Type B pancreatic cell (in vitro differentiated cells): ENCODE measurements at regions not wholly inside any gene's neighbourhood (a gene's known extent, or its start where the extent isn't known, plus 50 kb on each side); places are given as distances from the start of the nearest gene placed in this dataset.

Experiments used
- DNase-seq: peaks from one replicate; pipeline ENCODE4 v3.0.0; 2021; ENCODE audit warnings: mixed read lengths; ENCODE audit not compliant: unreplicated experiment; ENCODE audit errors: extremely low spot score
- H3K27ac Mint-ChIP-seq: 2 replicates; pipeline ENCODE4 v1.8.0; 2021; ENCODE audit warnings: mild to moderate bottlenecking, mixed read lengths
- H3K27me3 Mint-ChIP-seq: 2 replicates; pipeline ENCODE4 v1.8.0; 2021; ENCODE audit warnings: mixed read lengths
- H3K36me3 Mint-ChIP-seq: 2 replicates; pipeline ENCODE4 v1.8.0; 2021; ENCODE audit warnings: mixed read lengths
- H3K4me1 Mint-ChIP-seq: one replicate; pipeline ENCODE4 v1.8.0; 2021; ENCODE audit warnings: mixed read lengths; ENCODE audit not compliant: unreplicated experiment
- H3K4me3 Mint-ChIP-seq: 2 replicates; pipeline ENCODE4 v1.8.0; 2021; ENCODE audit warnings: mild to moderate bottlenecking, mixed read lengths
- H3K9me3 Mint-ChIP-seq: 2 replicates; pipeline ENCODE4 v1.8.0; 2021; ENCODE audit warnings: mixed read lengths
- CTCF ChIP-seq: fragments of 200-600 bp; sonication (generic); conservative IDR thresholded peaks from 2 replicates; pipeline ENCODE4 v1.5.0; 2021; ENCODE audit warnings: antibody characterized with exemption, mild to moderate bottlenecking

- Mint-ChIP-seq H3K27ac (no peak overlapping the region), H3K4me1 (peaks cover 5% of the 10 kb centered on the region), H3K9me3 (peaks cover 4% of the 10 kb centered on the region), H3K36me3 (no peaks in the 10 kb centered on the region), H3K27me3 (no peaks in the 10 kb centered on the region), H3K4me3 (no peak overlapping the region)
- no peak for DNase-seq
- no peak for TF ChIP-seq CTCF
Measured at GRCh38 chr1:80250573-80251168, 1244.1 kb upstream of the ADGRL4 start.

- no peaks in the 10 kb centered on the region for H3K36me3 Mint-ChIP-seq
- H3K27ac Mint-ChIP-seq: no peak overlapping the region
- no peak for TF ChIP-seq CTCF
- no peak for DNase-seq
- H3K9me3 Mint-ChIP-seq: peaks cover 4% of the 10 kb centered on the region
- H3K27me3 Mint-ChIP-seq: no peaks in the 10 kb centered on the region
- no peak overlapping the region for H3K4me3 Mint-ChIP-seq
- H3K4me1 Mint-ChIP-seq: peaks cover 5% of the 10 kb centered on the region
Measured at GRCh38 chr1:80249699-80250098, 1243.2 kb upstream of the ADGRL4 start.

GRCh38 chr1:80248886-80249285 lies 1242.4 kb upstream of the ADGRL4 start:
- H3K27me3 Mint-ChIP-seq: no peaks in the 10 kb centered on the region
- H3K4me1 Mint-ChIP-seq: peaks cover 5% of the 10 kb centered on the region
- H3K4me3 Mint-ChIP-seq: no peak overlapping the region
- peaks cover 4% of the 10 kb centered on the region for H3K9me3 Mint-ChIP-seq
- no peak for DNase-seq
- no peak for TF ChIP-seq CTCF
- H3K36me3 Mint-ChIP-seq: no peaks in the 10 kb centered on the region
- no peak overlapping the region for H3K27ac Mint-ChIP-seq

- peaks cover 4% of the 10 kb centered on the region for H3K9me3 Mint-ChIP-seq
- DNase-seq: no peak
- no peak overlapping the region for H3K4me3 Mint-ChIP-seq
- no peaks in the 10 kb centered on the region for H3K4me1 Mint-ChIP-seq
- H3K27ac Mint-ChIP-seq: no peak overlapping the region
- H3K36me3 Mint-ChIP-seq: no peaks in the 10 kb centered on the region
- no peaks in the 10 kb centered on the region for H3K27me3 Mint-ChIP-seq
- no peak for TF ChIP-seq CTCF
Measured at GRCh38 chr1:80245813-80246212, 1239.3 kb upstream of the ADGRL4 start.

GRCh38 chr1:80244372-80244771 lies 1237.8 kb upstream of the ADGRL4 start:
- Mint-ChIP-seq H3K27me3 (no peaks in the 10 kb centered on the region), H3K36me3 (no peaks in the 10 kb centered on the region), H3K4me3 (no peak overlapping the region), H3K4me1 (no peaks in the 10 kb centered on the region), H3K27ac (no peak overlapping the region), H3K9me3 (peaks cover 5% of the 10 kb centered on the region)
- no peak for TF ChIP-seq CTCF
- DNase-seq: no peak

GRCh38 chr1:80241566-80241965 lies 1235.0 kb upstream of the ADGRL4 start:
- Mint-ChIP-seq H3K27ac (no peak overlapping the region), H3K27me3 (no peaks in the 10 kb centered on the region), H3K4me1 (no peaks in the 10 kb centered on the region)

More at GRCh38 chr1:80241566-80241965, 1235.0 kb upstream of the ADGRL4 start:
- no peak for TF ChIP-seq CTCF
- Mint-ChIP-seq H3K36me3 (no peaks in the 10 kb centered on the region), H3K4me3 (no peak overlapping the region), H3K9me3 (peaks cover 5% of the 10 kb centered on the region)
- DNase-seq: no peak
